IPS-18c (cell line): ENCODE measurements at regions not wholly inside any gene's neighbourhood (a gene's known extent, or its start where the extent isn't known, plus 50 kb on each side); places are given as distances from the start of the nearest gene placed in this dataset.

Experiments used
- H3K4me3 ChIP-seq: 2 replicates; pipeline ENCODE4 v1.7.0; 2013; ENCODE audit warnings: low read depth, mild to moderate bottlenecking, low read length, moderate library complexity; ENCODE audit not compliant: insufficient read depth
- H3K9me3 ChIP-seq: one replicate; pipeline ENCODE4 v1.6.1; 2013; ENCODE audit warnings: mild to moderate bottlenecking, low read length, moderate library complexity; ENCODE audit not compliant: control insufficient read depth, insufficient read depth

- Histone ChIP-seq H3K4me3 (no peak overlapping the region), H3K9me3 (no peaks in the 10 kb centered on the region)
Observed at GRCh38 chr14:34113005-34113511, 162.2 kb upstream of the EGLN3 start.

- Histone ChIP-seq H3K4me3 (no peak overlapping the region), H3K9me3 (no peaks in the 10 kb centered on the region)
Observed at GRCh38 chr14:34111953-34112352, 161.1 kb upstream of the EGLN3 start.

- no peaks in the 10 kb centered on the region for H3K9me3 ChIP-seq
- H3K4me3 ChIP-seq: no peak overlapping the region
Observed at GRCh38 chr14:34111505-34111904, 160.6 kb upstream of the EGLN3 start.

- Histone ChIP-seq H3K4me3 (no peak overlapping the region), H3K9me3 (no peaks in the 10 kb centered on the region)
Observed at GRCh38 chr14:34110531-34110930, 159.7 kb upstream of the EGLN3 start.

GRCh38 chr14:34107441-34107840 lies 156.6 kb upstream of the EGLN3 start:
- Histone ChIP-seq H3K9me3 (no peaks in the 10 kb centered on the region), H3K4me3 (no peak overlapping the region)

GRCh38 chr14:34106310-34106709 lies 155.4 kb upstream of the EGLN3 start:
- no peak overlapping the region for H3K4me3 ChIP-seq
- no peaks in the 10 kb centered on the region for H3K9me3 ChIP-seq

GRCh38 chr14:34104489-34105397 lies 153.9 kb upstream of the EGLN3 start:
- H3K9me3 ChIP-seq: no peaks in the 10 kb centered on the region

GRCh38 chr14:34103176-34103575 lies 152.3 kb upstream of the EGLN3 start:
- H3K4me3 ChIP-seq: no peak overlapping the region
- H3K9me3 ChIP-seq: no peaks in the 10 kb centered on the region

More at GRCh38 chr14:34104489-34105397, 153.9 kb upstream of the EGLN3 start:
- no peak overlapping the region for H3K4me3 ChIP-seq

- no peaks in the 10 kb centered on the region for H3K9me3 ChIP-seq
- no peak overlapping the region for H3K4me3 ChIP-seq
Observed at GRCh38 chr14:34099635-34100034, 148.8 kb upstream of the EGLN3 start.

- Histone ChIP-seq H3K4me3 (no peak overlapping the region), H3K9me3 (no peaks in the 10 kb centered on the region)
Observed at GRCh38 chr14:34098985-34099349, 148.1 kb upstream of the EGLN3 start.

GRCh38 chr14:34098045-34098984 lies 147.4 kb upstream of the EGLN3 start:
- Histone ChIP-seq H3K4me3 (no peak overlapping the region), H3K9me3 (no peaks in the 10 kb centered on the region)

- Histone ChIP-seq H3K9me3 (no peaks in the 10 kb centered on the region), H3K4me3 (no peak overlapping the region)
Observed at GRCh38 chr14:34097644-34098043, 146.8 kb upstream of the EGLN3 start.

GRCh38 chr14:34094384-34094783 lies 143.5 kb upstream of the EGLN3 start:
- Histone ChIP-seq H3K9me3 (no peaks in the 10 kb centered on the region), H3K4me3 (no peak overlapping the region)

- H3K9me3 ChIP-seq: no peaks in the 10 kb centered on the region
- no peak overlapping the region for H3K4me3 ChIP-seq
Observed at GRCh38 chr14:34093883-34094282, 143.0 kb upstream of the EGLN3 start.

GRCh38 chr14:34090451-34090850 lies 139.6 kb upstream of the EGLN3 start:
- Histone ChIP-seq H3K9me3 (no peaks in the 10 kb centered on the region), H3K4me3 (no peak overlapping the region)

GRCh38 chr14:34088914-34089313 lies 138.0 kb upstream of the EGLN3 start:
- Histone ChIP-seq H3K9me3 (no peaks in the 10 kb centered on the region), H3K4me3 (no peak overlapping the region)

GRCh38 chr14:34087571-34087970 lies 136.7 kb upstream of the EGLN3 start:
- no peaks in the 10 kb centered on the region for H3K9me3 ChIP-seq

More at GRCh38 chr14:34087571-34087970, 136.7 kb upstream of the EGLN3 start:
- no peak overlapping the region for H3K4me3 ChIP-seq
